Muscle layer of duodenum (tissue), 2 donors: ENCODE measurements at regions not wholly inside any gene's neighbourhood (a gene's known extent, or its start where the extent isn't known, plus 50 kb on each side); places are given as distances from the start of the nearest gene placed in this dataset.
"Not testable (repeated sequence)": the region's sequence is repeated elsewhere in the genome, so short reads cannot be mapped to it uniquely, and the experiment has no call there.

Experiments used
- H3K27ac ChIP-seq: one replicate; pipeline ENCODE4 v1.7.0; 2013; ENCODE audit warnings: mild to moderate bottlenecking, low read length
- H3K27me3 ChIP-seq: one replicate; pipeline ENCODE4 v1.7.0; 2013; ENCODE audit warnings: low read depth, mild to moderate bottlenecking, control low read depth, low read length
- H3K36me3 ChIP-seq, 2 donors: one replicate each; pipeline ENCODE4 v1.7.0; 2013; ENCODE audit warnings: low read length in 2 of 2, control low read depth in 1 of 2, mild to moderate bottlenecking in 1 of 2; ENCODE audit not compliant: insufficient read depth in 2 of 2, control insufficient read depth in 1 of 2
- H3K4me1 ChIP-seq, 2 donors: one replicate each; pipeline ENCODE4 v1.7.0; 2013; ENCODE audit warnings: low read length in 2 of 2, mild to moderate bottlenecking in 2 of 2, control low read depth in 1 of 2, moderate library complexity in 1 of 2; ENCODE audit not compliant: insufficient read depth in 2 of 2, control insufficient read depth in 1 of 2
- H3K4me3 ChIP-seq, 2 donors: one replicate each; pipeline ENCODE4 v1.7.0; 2013; ENCODE audit warnings: low read length in 2 of 2, low read depth in 1 of 2, mild to moderate bottlenecking in 1 of 2
- H3K9me3 ChIP-seq, 2 donors: one replicate each; pipeline ENCODE4 v1.7.0; 2013; ENCODE audit warnings: low read length in 2 of 2, control low read depth in 1 of 2, mild to moderate bottlenecking in 1 of 2; ENCODE audit not compliant: control insufficient read depth in 1 of 2
- donor health status: healthy.

DNA sequence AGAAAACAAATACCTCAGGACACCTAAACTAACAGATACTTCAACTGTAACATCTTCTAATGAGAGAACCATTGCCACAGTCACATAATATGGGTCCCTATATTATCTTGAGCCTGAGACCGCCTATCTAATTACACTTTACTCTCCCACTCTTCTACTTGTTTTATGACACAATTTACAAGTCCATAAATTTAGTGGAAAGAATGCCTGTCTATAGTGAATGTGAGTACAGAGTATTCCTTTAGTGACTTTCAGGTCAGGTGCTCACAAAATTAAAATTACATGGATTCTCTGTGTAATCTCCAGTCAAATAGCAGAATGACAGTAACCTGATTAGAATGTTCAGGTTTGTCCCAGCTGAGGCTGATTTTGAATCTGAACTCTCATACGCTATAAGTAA is 624.1 kb downstream of the PKHD1 start:
- Histone ChIP-seq H3K9me3 (no peaks in the 10 kb centered on the region), H3K36me3 (no peaks in the 10 kb centered on the region), H3K4me1 (no peaks in the 10 kb centered on the region), H3K27ac (no peak overlapping the region), H3K27me3 (no peaks in the 10 kb centered on the region), H3K4me3 (no peak overlapping the region)

GRCh38 chr6:51464956-51465355 is 622.5 kb downstream of the PKHD1 start:
- Histone ChIP-seq H3K9me3 (no peaks in the 10 kb centered on the region), H3K4me3 (no peak overlapping the region), H3K27ac (no peak overlapping the region), H3K27me3 (no peaks in the 10 kb centered on the region), H3K4me1 (no peaks in the 10 kb centered on the region), H3K36me3 (no peaks in the 10 kb centered on the region)

DNA sequence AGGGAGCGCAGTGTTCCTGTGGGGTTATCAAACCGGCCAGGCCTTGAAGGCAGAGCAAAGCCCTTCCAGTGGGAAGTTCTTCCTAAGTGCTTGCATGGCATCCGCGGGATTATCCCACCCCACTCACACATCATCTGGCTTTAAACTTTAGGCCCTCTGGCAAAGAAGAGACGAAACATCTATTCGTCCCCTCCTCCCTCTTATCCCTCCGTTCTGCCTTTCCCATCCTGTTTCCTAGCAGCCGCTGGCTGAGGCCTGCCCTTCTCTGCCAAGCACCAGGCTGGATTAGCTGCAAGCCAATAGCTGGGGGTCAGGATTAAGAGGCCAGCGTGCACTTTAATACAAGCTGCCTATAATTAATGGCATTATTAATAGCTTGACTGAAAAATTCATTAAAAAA is 621.0 kb downstream of the PKHD1 start:
- H3K9me3 ChIP-seq, result no peaks in the 10 kb centered on the region
- H3K36me3 ChIP-seq, result no peaks in the 10 kb centered on the region
- no peak overlapping the region for H3K4me3 ChIP-seq
- no peak overlapping the region for H3K27ac ChIP-seq
- H3K4me1 ChIP-seq, result no peaks in the 10 kb centered on the region
- H3K27me3 ChIP-seq, result no peaks in the 10 kb centered on the region

GRCh38 chr6:51467231-51467952 is 620.0 kb downstream of the PKHD1 start:
- Histone ChIP-seq H3K4me1 (no peaks in the 10 kb centered on the region), H3K36me3 (no peaks in the 10 kb centered on the region), H3K27ac (no peak overlapping the region), H3K9me3 (no peaks in the 10 kb centered on the region), H3K4me3 (no peak overlapping the region), H3K27me3 (no peaks in the 10 kb centered on the region)

- H3K9me3 ChIP-seq, result no peaks in the 10 kb centered on the region
- H3K27me3 ChIP-seq, result no peaks in the 10 kb centered on the region
- no peaks in the 10 kb centered on the region for H3K36me3 ChIP-seq
- no peaks in the 10 kb centered on the region for H3K4me1 ChIP-seq
- no peak overlapping the region for H3K4me3 ChIP-seq
- no peak overlapping the region for H3K27ac ChIP-seq
Measured at GRCh38 chr6:51468704-51469103, 618.7 kb downstream of the PKHD1 start.

- H3K27me3 ChIP-seq, result no peaks in the 10 kb centered on the region
- no peak overlapping the region for H3K4me3 ChIP-seq
- peaks cover 0 to 5% of the 10 kb centered on the region in 2 donors for H3K4me1 ChIP-seq
- H3K27ac ChIP-seq, result no peak overlapping the region
- H3K36me3 ChIP-seq, result no peaks in the 10 kb centered on the region
- H3K9me3 ChIP-seq, result no peaks in the 10 kb centered on the region
Measured at GRCh38 chr6:51472745-51473487, 614.5 kb downstream of the PKHD1 start.

GRCh38 chr6:51474022-51474975 is 613.1 kb downstream of the PKHD1 start:
- no peaks in the 10 kb centered on the region for H3K9me3 ChIP-seq
- no peaks in the 10 kb centered on the region for H3K36me3 ChIP-seq
- H3K27ac ChIP-seq, result no peak overlapping the region
- no peaks in the 10 kb centered on the region for H3K27me3 ChIP-seq
- peaks cover 0 to 5% of the 10 kb centered on the region in 2 donors for H3K4me1 ChIP-seq
- H3K4me3 ChIP-seq, result no peak overlapping the region

- H3K4me3 ChIP-seq, result no peak overlapping the region
- no peaks in the 10 kb centered on the region for H3K36me3 ChIP-seq
- no peaks in the 10 kb centered on the region for H3K9me3 ChIP-seq
- peaks cover 0 to 5% of the 10 kb centered on the region in 2 donors for H3K4me1 ChIP-seq
- H3K27me3 ChIP-seq, result no peaks in the 10 kb centered on the region
- no peak overlapping the region for H3K27ac ChIP-seq
Measured at GRCh38 chr6:51477711-51478311, 609.6 kb downstream of the PKHD1 start.

GRCh38 chr6:51479296-51479695 is 608.1 kb downstream of the PKHD1 start:
- Histone ChIP-seq H3K27me3 (no peaks in the 10 kb centered on the region), H3K9me3 (no peaks in the 10 kb centered on the region), H3K36me3 (no peaks in the 10 kb centered on the region), H3K4me1 (no peaks in the 10 kb centered on the region), H3K4me3 (no peak overlapping the region), H3K27ac (no peak overlapping the region)

GRCh38 chr6:51480040-51480439 is 607.4 kb downstream of the PKHD1 start:
- Histone ChIP-seq H3K27me3 (no peaks in the 10 kb centered on the region), H3K4me1 (no peaks in the 10 kb centered on the region), H3K27ac (no peak overlapping the region), H3K9me3 (no peaks in the 10 kb centered on the region), H3K36me3 (no peaks in the 10 kb centered on the region), H3K4me3 (no peak overlapping the region)

GRCh38 chr6:51485869-51486268 is 601.5 kb downstream of the PKHD1 start:
- not testable (repeated sequence) for H3K27me3 ChIP-seq, H3K36me3 ChIP-seq, H3K4me3 ChIP-seq

More at GRCh38 chr6:51485869-51486268, 601.5 kb downstream of the PKHD1 start:
- not testable (repeated sequence) for H3K9me3 ChIP-seq, H3K27ac ChIP-seq, H3K4me1 ChIP-seq
